ENCODE measurements at regions not wholly inside any gene's neighbourhood (a gene's known extent, or its start where the extent isn't known, plus 50 kb on each side); places are given as distances from the start of the nearest gene placed in this dataset.

GRCh38 chr17:68657166-68657565 lies 56.0 kb upstream of the FAM20A start:
- H3K36me3 Mint-ChIP-seq (ENCODE audit: unreplicated experiment) = no peaks in the 10 kb centered on the region
- no peaks in the 10 kb centered on the region for H3K4me1 Mint-ChIP-seq (ENCODE audit: low read depth, unreplicated experiment)
- H3K4me3 Mint-ChIP-seq (ENCODE audit: unreplicated experiment) = no peak overlapping the region
- no peak overlapping the region for H3K27ac Mint-ChIP-seq (ENCODE audit: unreplicated experiment)
- TF ChIP-seq CTCF (IDR thresholded peaks at IDR 0.05; ENCODE audit: partially characterized antibody, unreplicated experiment) = no peak
- no peaks in the 10 kb centered on the region for H3K9me3 Mint-ChIP-seq (ENCODE audit: unreplicated experiment)
- no peaks in the 10 kb centered on the region for H3K27me3 Mint-ChIP-seq (ENCODE audit: unreplicated experiment)
- DNase-seq = no peak

- H3K4me3 Mint-ChIP-seq (ENCODE audit: unreplicated experiment) = no peak overlapping the region
- no peaks in the 10 kb centered on the region for H3K36me3 Mint-ChIP-seq (ENCODE audit: unreplicated experiment)
- H3K4me1 Mint-ChIP-seq (ENCODE audit: low read depth, unreplicated experiment) = no peaks in the 10 kb centered on the region
- TF ChIP-seq CTCF (IDR thresholded peaks at IDR 0.05; ENCODE audit: partially characterized antibody, unreplicated experiment) = no peak
- DNase-seq = no peak
- H3K27ac Mint-ChIP-seq (ENCODE audit: unreplicated experiment) = no peak overlapping the region
- no peaks in the 10 kb centered on the region for H3K9me3 Mint-ChIP-seq (ENCODE audit: unreplicated experiment)
- no peaks in the 10 kb centered on the region for H3K27me3 Mint-ChIP-seq (ENCODE audit: unreplicated experiment)
Measured at GRCh38 chr17:68656666-68657065, 55.5 kb upstream of the FAM20A start.

Measured in glutamatergic neuron (in vitro differentiated cells).